MV-4-11 (cell line): ENCODE measurements at regions not wholly inside any gene's neighbourhood (a gene's known extent, or its start where the extent isn't known, plus 50 kb on each side); places are given as distances from the start of the nearest gene placed in this dataset.
A peak's percentile ranks its signal among the peaks of the same experiment; 100 is the strongest.
"Not testable (repeated sequence)": the region's sequence is repeated elsewhere in the genome, so short reads cannot be mapped to it uniquely, and the experiment has no call there.

ENCODE experiments used
- DNase-seq: peaks from one replicate; lab custom pipeline; 2025; lab: John Stamatoyannopoulos, UW

- no peak for DNase-seq
Measured at GRCh38 chr6:150456466-150456865, 87.7 kb downstream of the IYD start.

GRCh38 chr6:150456902-150457643, 88.3 kb downstream of the IYD start:
- DNase-seq = no peak

GRCh38 chr6:150458579-150458978, 89.8 kb downstream of the IYD start:
- no peak for DNase-seq

- no peak for DNase-seq
Measured at GRCh38 chr6:150463852-150464251, 95.0 kb downstream of the IYD start.

- no peak for DNase-seq
Measured at GRCh38 chr6:150464966-150465365, 96.2 kb downstream of the IYD start.

GRCh38 chr6:150465610-150466009, 96.8 kb downstream of the IYD start:
- no peak for DNase-seq

GRCh38 chr6:150466196-150466595, 97.4 kb downstream of the IYD start:
- no peak for DNase-seq

GRCh38 chr6:150470131-150470530, 101.3 kb downstream of the IYD start:
- no peak for DNase-seq

GRCh38 chr6:150470960-150471665, 102.3 kb downstream of the IYD start:
- DNase-seq = no peak

GRCh38 chr6:150478656-150479545, 110.1 kb downstream of the IYD start:
- no peak for DNase-seq

- no peak for DNase-seq
Measured at GRCh38 chr6:150482883-150483409, 114.1 kb downstream of the IYD start.

GRCh38 chr6:150485161-150485958, 114.3 kb upstream of the PLEKHG1 start:
- no peak for DNase-seq

GRCh38 chr6:150486048-150486447, 113.6 kb upstream of the PLEKHG1 start:
- no peak for DNase-seq

GRCh38 chr6:150490586-150490985, 109.1 kb upstream of the PLEKHG1 start:
- DNase-seq = no peak

GRCh38 chr6:150491131-150491810, 108.4 kb upstream of the PLEKHG1 start:
- DNase-seq = peak; percentile 1

- no peak for DNase-seq
Measured at GRCh38 chr6:150491811-150492172, 107.9 kb upstream of the PLEKHG1 start.

- no peak for DNase-seq
Measured at GRCh38 chr6:150492507-150492906, 107.2 kb upstream of the PLEKHG1 start.

GRCh38 chr6:150492941-150493340, 106.7 kb upstream of the PLEKHG1 start:
- DNase-seq = no peak

GRCh38 chr6:150493552-150493951, 106.1 kb upstream of the PLEKHG1 start:
- DNase-seq = not testable (repeated sequence)

- no peak for DNase-seq
Measured at GRCh38 chr6:150494241-150494640, 105.4 kb upstream of the PLEKHG1 start.

- DNase-seq = no peak
Measured at GRCh38 chr6:150495126-150495525, 104.6 kb upstream of the PLEKHG1 start.
